ENCODE measurements at regions not wholly inside any gene's neighbourhood (a gene's known extent, or its start where the extent isn't known, plus 50 kb on each side); places are given as distances from the start of the nearest gene placed in this dataset.

GRCh38 chr16:85991856-85992255 lies 92.9 kb downstream of the IRF8 start:
- no peak for TF ChIP-seq CTCF (conservative IDR thresholded peaks at IDR 0.05; ENCODE audit: low read depth, low read length)
- no peak for TF ChIP-seq EZH2phosphoT487 (IDR thresholded peaks at IDR 0.05; ENCODE audit: borderline replicate concordance, low read length)
- no peak for TF ChIP-seq EZH2 (IDR thresholded peaks at IDR 0.05; ENCODE audit: low read length, unreplicated experiment)
- Histone ChIP-seq H3K79me2 (ENCODE audit: low read length) (no peaks in the 10 kb centered on the region), H4K20me1 (ENCODE audit: low read length) (no peaks in the 10 kb centered on the region), H3K9me2 (replicated peaks; ENCODE audit: low read length) (no peaks in the 10 kb centered on the region), H3K36me3 (ENCODE audit: low read depth, low read length) (no peaks in the 10 kb centered on the region), H3K9ac (ENCODE audit: low read length) (no peak overlapping the region), H3K27ac (ENCODE audit: low read length) (no peak overlapping the region), H3K4me3 (ENCODE audit: low read length) (no peak overlapping the region), H3K27me3 (ENCODE audit: low read length) (peaks cover 82% of the 10 kb centered on the region), H3K9me3 (ENCODE audit: low read length) (no peaks in the 10 kb centered on the region), H3K4me2 (ENCODE audit: low read length) (no peak overlapping the region), H3K4me1 (ENCODE audit: insufficient read depth, low read length) (no peaks in the 10 kb centered on the region), H2AFZ (ENCODE audit: low read length) (no peak overlapping the region), H3F3A (ENCODE audit: low read length, unreplicated experiment) (no peaks in the 10 kb centered on the region)
- POLR2A ChIA-PET (ENCODE audit: unreplicated experiment) = no interaction called here
- BruUV-seq (replicated peaks) = no TSS peak
- DNase-seq (no peak), ATAC-seq (no peak)
- intact Hi-C loops (cut with micrococcal nuclease) = no loop called here
- CTCF ChIA-PET = no interaction called here

GRCh38 chr16:85992359-85992758 lies 93.4 kb downstream of the IRF8 start:
- Histone ChIP-seq H4K20me1 (ENCODE audit: low read length) (no peaks in the 10 kb centered on the region), H3K9me3 (ENCODE audit: low read length) (no peaks in the 10 kb centered on the region), H3K9me2 (replicated peaks; ENCODE audit: low read length) (no peaks in the 10 kb centered on the region), H3K4me1 (ENCODE audit: insufficient read depth, low read length) (no peaks in the 10 kb centered on the region), H2AFZ (ENCODE audit: low read length) (no peak overlapping the region), H3K4me2 (ENCODE audit: low read length) (no peak overlapping the region), H3F3A (ENCODE audit: low read length, unreplicated experiment) (no peaks in the 10 kb centered on the region), H3K9ac (ENCODE audit: low read length) (no peak overlapping the region), H3K27me3 (ENCODE audit: low read length) (peaks cover 83% of the 10 kb centered on the region), H3K36me3 (ENCODE audit: low read depth, low read length) (no peaks in the 10 kb centered on the region), H3K4me3 (ENCODE audit: low read length) (no peak overlapping the region), H3K79me2 (ENCODE audit: low read length) (no peaks in the 10 kb centered on the region), H3K27ac (ENCODE audit: low read length) (no peak overlapping the region)
- BruUV-seq (replicated peaks) = no TSS peak
- ATAC-seq (no peak), DNase-seq (no peak)
- intact Hi-C loops (cut with micrococcal nuclease) = no loop called here
- no peak for TF ChIP-seq EZH2 (IDR thresholded peaks at IDR 0.05; ENCODE audit: low read length, unreplicated experiment)
- TF ChIP-seq EZH2phosphoT487 (IDR thresholded peaks at IDR 0.05; ENCODE audit: borderline replicate concordance, low read length) = no peak
- TF ChIP-seq CTCF (conservative IDR thresholded peaks at IDR 0.05; ENCODE audit: low read depth, low read length) = no peak
- CTCF ChIA-PET = no interaction called here
- POLR2A ChIA-PET (ENCODE audit: unreplicated experiment) = no interaction called here

GRCh38 chr16:85992779-85993178 lies 93.8 kb downstream of the IRF8 start:
- no peaks in the 10 kb centered on the region for H3K9me2 ChIP-seq (replicated peaks; ENCODE audit: low read length)
- CTCF ChIA-PET = no interaction called here

More at GRCh38 chr16:85992779-85993178, 93.8 kb downstream of the IRF8 start:
- intact Hi-C loops (cut with micrococcal nuclease) = no loop called here
- Histone ChIP-seq H3F3A (ENCODE audit: low read length, unreplicated experiment) (no peaks in the 10 kb centered on the region), H3K4me1 (ENCODE audit: insufficient read depth, low read length) (no peaks in the 10 kb centered on the region), H3K4me3 (ENCODE audit: low read length) (no peak overlapping the region), H4K20me1 (ENCODE audit: low read length) (no peaks in the 10 kb centered on the region), H3K27me3 (ENCODE audit: low read length) (peaks cover 83% of the 10 kb centered on the region), H3K36me3 (ENCODE audit: low read depth, low read length) (no peaks in the 10 kb centered on the region), H3K9me3 (ENCODE audit: low read length) (no peaks in the 10 kb centered on the region), H3K27ac (ENCODE audit: low read length) (no peak overlapping the region), H2AFZ (ENCODE audit: low read length) (no peak overlapping the region), H3K79me2 (ENCODE audit: low read length) (no peaks in the 10 kb centered on the region), H3K9ac (ENCODE audit: low read length) (no peak overlapping the region), H3K4me2 (ENCODE audit: low read length) (no peak overlapping the region)
- ATAC-seq (no peak), DNase-seq (no peak)
- TF ChIP-seq CTCF (conservative IDR thresholded peaks at IDR 0.05; ENCODE audit: low read depth, low read length) (no peak), EZH2 (IDR thresholded peaks at IDR 0.05; ENCODE audit: low read length, unreplicated experiment) (no peak), EZH2phosphoT487 (IDR thresholded peaks at IDR 0.05; ENCODE audit: borderline replicate concordance, low read length) (no peak)
- no TSS peak for BruUV-seq (replicated peaks)
- POLR2A ChIA-PET (ENCODE audit: unreplicated experiment) = no interaction called here

Measured in PC-3 (cell line).